H1 (cell line): ENCODE measurements at regions not wholly inside any gene's neighbourhood (a gene's known extent, or its start where the extent isn't known, plus 50 kb on each side); places are given as distances from the start of the nearest gene placed in this dataset.

ENCODE experiments used
- BCL11A ChIP-seq, 2 experiments: IDR thresholded peaks; one replicate each; pipeline ENCODE4 v1.6.1; 2011; ENCODE audit warnings: low read depth in 2 of 2, low read length in 2 of 2, mild to moderate bottlenecking in 2 of 2
- CREB1 ChIP-seq: IDR thresholded peaks from 2 replicates; pipeline ENCODE4 v1.6.1; 2012; ENCODE audit warnings: inconsistent platforms
- EGR1 ChIP-seq: IDR thresholded peaks from 2 replicates; pipeline ENCODE4 v1.6.1; 2011; ENCODE audit warnings: low read depth, low read length, borderline replicate concordance
- EZH2 ChIP-seq: fragments of 200-600 bp; sonication (generic); IDR thresholded peaks from 2 replicates; pipeline ENCODE4 v1.7.1; 2012; ENCODE audit warnings: low read depth, mild to moderate bottlenecking, moderate library complexity, low read length, inconsistent platforms; ENCODE audit not compliant: severe bottlenecking
- FOSL1 ChIP-seq: IDR thresholded peaks from 2 replicates; pipeline ENCODE4 v1.6.1; 2011; ENCODE audit warnings: mild to moderate bottlenecking, low read depth, low read length, moderate library complexity; ENCODE audit not compliant: insufficient read depth
- GTF2F1 ChIP-seq: IDR thresholded peaks from 2 replicates; pipeline ENCODE4 v1.6.1; 2012; ENCODE audit warnings: low read depth, low read length, improper control_type of control experiment, borderline replicate concordance
- JUN ChIP-seq: IDR thresholded peaks from 2 replicates; pipeline ENCODE4 v1.6.1; 2011; ENCODE audit warnings: low read depth, mild to moderate bottlenecking, improper control_type of control experiment, low read length
- MAFK ChIP-seq: IDR thresholded peaks from 2 replicates; pipeline ENCODE4 v1.6.1; 2012; ENCODE audit warnings: low read depth, mild to moderate bottlenecking, improper control_type of control experiment, low read length
- POLR2A ChIP-seq, 2 experiments: IDR thresholded peaks; 1 replicate in 1 of 2; 2 replicates in 1 of 2; pipeline ENCODE4 v1.6.1; 2011; ENCODE audit warnings: low read depth in 2 of 2, low read length in 2 of 2, mild to moderate bottlenecking in 2 of 2; ENCODE audit errors: control extremely low read depth in 1 of 2
- RAD21 ChIP-seq, 2 experiments: IDR thresholded peaks in 1 of 2; conservative IDR thresholded peaks in 1 of 2; 2 replicates each; pipeline ENCODE4 v1.6.1; 2011; ENCODE audit warnings: low read depth in 2 of 2, low read length in 2 of 2, improper control_type of control experiment in 1 of 2, inconsistent platforms in 1 of 2, mild to moderate bottlenecking in 1 of 2, moderate library complexity in 1 of 2
- RBBP5 ChIP-seq: IDR thresholded peaks from 2 replicates; pipeline ENCODE4 v1.7.1; 2012; ENCODE audit warnings: low read depth, mild to moderate bottlenecking, inconsistent platforms, low read length, moderate library complexity, borderline replicate concordance
- SIN3A ChIP-seq, 2 experiments: IDR thresholded peaks in 1 of 2; conservative IDR thresholded peaks in 1 of 2; 2 replicates each; pipeline ENCODE4 v1.6.1; 2011 to 2012; ENCODE audit warnings: low read length in 2 of 2, improper control_type of control experiment in 1 of 2, low read depth in 1 of 2, mild to moderate bottlenecking in 1 of 2
- USF2 ChIP-seq: IDR thresholded peaks from 2 replicates; pipeline ENCODE4 v1.6.1; 2011; ENCODE audit warnings: low read length, improper control_type of control experiment
- TF ChIP-seq, protein P1 (sequence below), 3 experiments: IDR thresholded peaks; 1 replicate in 2 of 3; 2 replicates in 1 of 3; pipeline versions ENCODE4 v1.5.1 to v1.6.1; 2011; ENCODE audit warnings: low read length in 3 of 3, mild to moderate bottlenecking in 3 of 3, inconsistent platforms in 2 of 3, low read depth in 1 of 3, moderate library complexity in 1 of 3; ENCODE audit not compliant: insufficient read depth in 1 of 3; ENCODE audit errors: control extremely low read depth in 1 of 3

DNA sequence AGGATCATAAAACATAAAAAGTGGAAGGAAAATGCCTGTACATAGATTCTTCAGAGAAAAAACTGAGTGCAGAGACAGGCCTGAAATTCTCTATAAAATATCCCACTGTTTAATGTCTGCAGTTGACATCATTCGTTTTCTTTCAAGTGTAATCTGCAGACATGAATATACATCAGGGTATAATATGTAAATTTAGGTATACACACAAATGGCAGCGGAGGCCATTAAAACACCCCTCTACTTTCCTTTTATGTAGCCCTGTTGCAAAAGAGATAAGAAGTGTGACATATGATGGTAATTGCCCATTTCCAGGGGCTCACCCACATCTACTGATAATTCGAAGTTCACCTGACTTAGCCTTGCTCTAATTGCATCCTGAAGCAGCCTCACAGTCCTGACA, 164.3 kb downstream of the SLC24A2 start:
- TF ChIP-seq BCL11A (IDR thresholded peaks at IDR 0.05; ENCODE audit: low read depth in 2 of 2, low read length in 2 of 2) (no peak), EZH2 (no peak), MAFK (no peak), RBBP5 (no peak), JUN (no peak), GTF2F1 (no peak), FOSL1 (no peak), EGR1 (no peak), SIN3A (conservative IDR thresholded peaks at IDR 0.05 in 1 of 2, IDR thresholded peaks at IDR 0.05 in 1 of 2; ENCODE audit: low read depth in 1 of 2, low read length in 2 of 2) (no peak), POLR2A (IDR thresholded peaks at IDR 0.05; ENCODE audit: control extremely low read depth in 1 of 2, low read depth in 2 of 2, low read length in 2 of 2) (no peak), USF2 (no peak), RAD21 (IDR thresholded peaks at IDR 0.05 in 1 of 2, conservative IDR thresholded peaks at IDR 0.05 in 1 of 2; ENCODE audit: low read depth in 2 of 2, low read length in 2 of 2) (no peak), CREB1 (no peak)
- TF ChIP-seq, protein P1, sequence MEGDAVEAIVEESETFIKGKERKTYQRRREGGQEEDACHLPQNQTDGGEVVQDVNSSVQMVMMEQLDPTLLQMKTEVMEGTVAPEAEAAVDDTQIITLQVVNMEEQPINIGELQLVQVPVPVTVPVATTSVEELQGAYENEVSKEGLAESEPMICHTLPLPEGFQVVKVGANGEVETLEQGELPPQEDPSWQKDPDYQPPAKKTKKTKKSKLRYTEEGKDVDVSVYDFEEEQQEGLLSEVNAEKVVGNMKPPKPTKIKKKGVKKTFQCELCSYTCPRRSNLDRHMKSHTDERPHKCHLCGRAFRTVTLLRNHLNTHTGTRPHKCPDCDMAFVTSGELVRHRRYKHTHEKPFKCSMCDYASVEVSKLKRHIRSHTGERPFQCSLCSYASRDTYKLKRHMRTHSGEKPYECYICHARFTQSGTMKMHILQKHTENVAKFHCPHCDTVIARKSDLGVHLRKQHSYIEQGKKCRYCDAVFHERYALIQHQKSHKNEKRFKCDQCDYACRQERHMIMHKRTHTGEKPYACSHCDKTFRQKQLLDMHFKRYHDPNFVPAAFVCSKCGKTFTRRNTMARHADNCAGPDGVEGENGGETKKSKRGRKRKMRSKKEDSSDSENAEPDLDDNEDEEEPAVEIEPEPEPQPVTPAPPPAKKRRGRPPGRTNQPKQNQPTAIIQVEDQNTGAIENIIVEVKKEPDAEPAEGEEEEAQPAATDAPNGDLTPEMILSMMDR (IDR thresholded peaks at IDR 0.05; ENCODE audit: control extremely low read depth in 1 of 3, insufficient read depth in 1 of 3, low read depth in 1 of 3, low read length in 3 of 3), result no peak
